ENCODE measurements at regions not wholly inside any gene's neighbourhood (a gene's known extent, or its start where the extent isn't known, plus 50 kb on each side); places are given as distances from the start of the nearest gene placed in this dataset.
"Not testable (repeated sequence)": the region's sequence is repeated elsewhere in the genome, so short reads cannot be mapped to it uniquely, and the experiment has no call there.

- no peak for DNase-seq (ENCODE audit: low read depth)
Observed at GRCh38 chr7:68756986-68757495, 841.2 kb upstream of the AUTS2 start.

- no peak for DNase-seq (ENCODE audit: low read depth)
Observed at GRCh38 chr7:68760556-68760955, 837.7 kb upstream of the AUTS2 start.

- DNase-seq (ENCODE audit: low read depth), result no peak
Observed at GRCh38 chr7:68767462-68767861, 830.8 kb upstream of the AUTS2 start.

GRCh38 chr7:68770649-68771048 lies 827.6 kb upstream of the AUTS2 start:
- DNase-seq (ENCODE audit: low read depth), result no peak

GRCh38 chr7:68776326-68776725 lies 821.9 kb upstream of the AUTS2 start:
- no peak for DNase-seq (ENCODE audit: low read depth)

- DNase-seq (ENCODE audit: low read depth), result no peak
Observed at GRCh38 chr7:68783684-68784083, 814.6 kb upstream of the AUTS2 start.

GRCh38 chr7:68785036-68785435 lies 813.2 kb upstream of the AUTS2 start:
- DNase-seq (ENCODE audit: low read depth), result no peak

- DNase-seq (ENCODE audit: low read depth), result no peak
Observed at GRCh38 chr7:68787566-68787965, 810.7 kb upstream of the AUTS2 start.

- DNase-seq (ENCODE audit: low read depth), result not testable (repeated sequence)
Observed at GRCh38 chr7:68788529-68788928, 809.7 kb upstream of the AUTS2 start.

GRCh38 chr7:68789597-68789996 lies 808.7 kb upstream of the AUTS2 start:
- DNase-seq (ENCODE audit: low read depth), result no peak

- DNase-seq (ENCODE audit: low read depth), result no peak
Observed at GRCh38 chr7:68792351-68792750, 805.9 kb upstream of the AUTS2 start.

GRCh38 chr7:68793513-68793912 lies 804.8 kb upstream of the AUTS2 start:
- no peak for DNase-seq (ENCODE audit: low read depth)

- no peak for DNase-seq (ENCODE audit: low read depth)
Observed at GRCh38 chr7:68800316-68800715, 798.0 kb upstream of the AUTS2 start.

GRCh38 chr7:68805159-68805558 lies 793.1 kb upstream of the AUTS2 start:
- DNase-seq (ENCODE audit: low read depth), result no peak

- DNase-seq (ENCODE audit: low read depth), result no peak
Observed at GRCh38 chr7:68807666-68808065, 790.6 kb upstream of the AUTS2 start.

- no peak for DNase-seq (ENCODE audit: low read depth)
Observed at GRCh38 chr7:68813551-68814080, 784.7 kb upstream of the AUTS2 start.

- no peak for DNase-seq (ENCODE audit: low read depth)
Observed at GRCh38 chr7:68816491-68816890, 781.8 kb upstream of the AUTS2 start.

GRCh38 chr7:68820321-68820720 lies 778.0 kb upstream of the AUTS2 start:
- DNase-seq (ENCODE audit: low read depth), result no peak

GRCh38 chr7:68821846-68822245 lies 776.4 kb upstream of the AUTS2 start:
- DNase-seq (ENCODE audit: low read depth), result no peak

- DNase-seq (ENCODE audit: low read depth), result no peak
Observed at GRCh38 chr7:68823996-68824780, 774.1 kb upstream of the AUTS2 start.

GRCh38 chr7:68828575-68828974 lies 769.7 kb upstream of the AUTS2 start:
- DNase-seq (ENCODE audit: low read depth), result no peak

- no peak for DNase-seq (ENCODE audit: low read depth)
Observed at GRCh38 chr7:68833422-68833821, 764.9 kb upstream of the AUTS2 start.

- DNase-seq (ENCODE audit: low read depth), result no peak
Observed at GRCh38 chr7:68839014-68839413, 759.3 kb upstream of the AUTS2 start.

- DNase-seq (ENCODE audit: low read depth), result no peak
Observed at GRCh38 chr7:68840991-68841390, 757.3 kb upstream of the AUTS2 start.

Measured in fibroblast of gingiva (primary cell).